ENCODE measurements at regions not wholly inside any gene's neighbourhood (a gene's known extent, or its start where the extent isn't known, plus 50 kb on each side); places are given as distances from the start of the nearest gene placed in this dataset.

DNA sequence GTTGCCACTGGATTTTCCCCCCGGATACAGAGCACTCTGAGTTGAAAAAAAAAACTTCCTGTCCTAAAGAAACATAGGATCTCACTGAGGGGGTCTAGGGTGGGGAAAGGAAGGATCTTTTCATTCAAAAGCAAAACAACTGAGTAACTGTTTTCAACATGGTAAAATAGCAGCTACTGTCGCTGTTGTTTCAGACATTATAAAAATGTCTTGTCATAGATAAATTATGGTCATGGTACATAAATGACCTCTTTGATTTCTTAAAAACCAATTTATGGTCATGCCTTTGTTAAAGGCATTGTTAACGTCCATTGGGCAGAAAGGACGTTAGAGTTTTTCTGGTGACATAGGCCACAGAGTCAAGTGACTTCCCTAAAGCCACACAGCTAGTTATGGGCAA, 180.4 kb upstream of the DTNBP1 start:
- Histone ChIP-seq H3K4me3 (ENCODE audit: low read length) (no peak overlapping the region), H3K9me3 (ENCODE audit: control insufficient read depth, insufficient read depth, low read length) (no peaks in the 10 kb centered on the region), H3K4me1 (ENCODE audit: control insufficient read depth, insufficient read depth, low read length) (0 out of 2 replicates have a peak, but pooled peaks cover 2% of the 10 kb centered on the region), H3K36me3 (ENCODE audit: control insufficient read depth, insufficient read depth, low read length) (no peaks in the 10 kb centered on the region), H3K27ac (ENCODE audit: low read length) (no peak overlapping the region), H3K27me3 (ENCODE audit: control insufficient read depth, insufficient read depth, low read length) (no peaks in the 10 kb centered on the region)
- no CpG with 5 or more reads among the region's 4 CpGs for WGBS (ENCODE audit: insufficient coverage, insufficient read length)
- DNase-seq (ENCODE audit: low read depth, low spot score): no peak

DNA sequence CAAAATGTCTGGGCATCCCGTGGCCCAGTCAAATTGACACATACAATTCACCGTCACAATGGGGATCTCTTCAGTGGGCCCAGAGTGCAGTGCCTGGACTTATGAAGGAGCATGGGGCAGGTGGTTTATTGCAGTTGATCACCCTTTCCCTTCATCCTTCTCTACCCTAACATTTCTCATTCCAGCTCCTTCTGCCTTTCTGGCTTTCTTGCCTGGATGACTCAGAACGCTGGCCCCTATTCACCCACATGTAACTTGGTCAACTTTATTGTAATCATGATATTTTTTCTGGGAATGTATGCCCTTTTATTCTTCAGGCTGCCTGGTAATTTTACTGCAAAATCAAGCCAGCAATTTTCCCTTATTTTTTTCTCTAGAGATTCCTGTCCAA, 179.9 kb upstream of the DTNBP1 start:
- Histone ChIP-seq H3K27ac (ENCODE audit: low read length) (no peak overlapping the region), H3K27me3 (ENCODE audit: control insufficient read depth, insufficient read depth, low read length) (no peaks in the 10 kb centered on the region), H3K9me3 (ENCODE audit: control insufficient read depth, insufficient read depth, low read length) (no peaks in the 10 kb centered on the region), H3K4me3 (ENCODE audit: low read length) (no peak overlapping the region), H3K36me3 (ENCODE audit: control insufficient read depth, insufficient read depth, low read length) (no peaks in the 10 kb centered on the region), H3K4me1 (ENCODE audit: control insufficient read depth, insufficient read depth, low read length) (0 out of 2 replicates have a peak, but pooled peaks cover 2% of the 10 kb centered on the region)
- no peak for DNase-seq (ENCODE audit: low read depth, low spot score)
- no CpG with 5 or more reads among the region's 3 CpGs for WGBS (ENCODE audit: insufficient coverage, insufficient read length)

DNA sequence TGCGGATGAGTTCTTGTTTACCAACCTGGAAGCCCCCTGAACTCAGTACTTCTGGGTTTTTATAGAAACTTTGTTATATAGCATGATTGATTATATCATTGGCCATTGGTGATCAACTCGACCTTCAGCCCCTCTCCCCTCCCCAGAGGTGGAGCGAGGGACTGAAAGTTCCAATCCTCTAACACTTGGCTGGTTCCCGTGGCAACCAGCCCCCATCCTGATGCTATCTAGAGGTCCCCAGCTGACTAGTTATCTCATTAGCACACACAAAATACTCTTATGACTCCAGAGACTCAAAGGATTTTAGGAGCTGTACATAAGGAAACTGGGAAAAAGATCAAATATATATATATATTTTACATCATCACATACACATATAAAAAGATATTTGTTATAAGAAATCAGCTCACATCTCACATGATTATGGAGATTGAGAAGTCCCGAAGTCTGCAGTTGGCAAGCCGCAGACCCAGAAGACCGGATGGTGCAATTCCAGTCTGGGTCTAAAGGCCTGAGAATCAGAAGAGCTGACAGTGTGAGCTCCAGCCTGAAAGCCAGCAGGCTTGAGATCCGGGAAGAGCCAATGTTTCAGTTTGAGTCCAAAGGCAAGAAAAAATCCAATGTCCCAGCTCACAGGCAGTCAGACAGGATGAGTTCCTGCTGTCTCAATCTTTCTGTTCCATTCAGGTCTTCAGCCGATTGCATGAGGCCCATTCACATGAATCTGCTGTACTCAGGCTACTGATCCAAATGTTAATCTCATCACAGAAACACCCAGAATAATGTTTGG, 179.3 kb upstream of the DTNBP1 start:
- Histone ChIP-seq H3K27me3 (ENCODE audit: control insufficient read depth, insufficient read depth, low read length) (no peaks in the 10 kb centered on the region), H3K9me3 (ENCODE audit: control insufficient read depth, insufficient read depth, low read length) (no peaks in the 10 kb centered on the region)
- no CpG with 5 or more reads among the region's 9 CpGs for WGBS (ENCODE audit: insufficient coverage, insufficient read length)

DNA sequence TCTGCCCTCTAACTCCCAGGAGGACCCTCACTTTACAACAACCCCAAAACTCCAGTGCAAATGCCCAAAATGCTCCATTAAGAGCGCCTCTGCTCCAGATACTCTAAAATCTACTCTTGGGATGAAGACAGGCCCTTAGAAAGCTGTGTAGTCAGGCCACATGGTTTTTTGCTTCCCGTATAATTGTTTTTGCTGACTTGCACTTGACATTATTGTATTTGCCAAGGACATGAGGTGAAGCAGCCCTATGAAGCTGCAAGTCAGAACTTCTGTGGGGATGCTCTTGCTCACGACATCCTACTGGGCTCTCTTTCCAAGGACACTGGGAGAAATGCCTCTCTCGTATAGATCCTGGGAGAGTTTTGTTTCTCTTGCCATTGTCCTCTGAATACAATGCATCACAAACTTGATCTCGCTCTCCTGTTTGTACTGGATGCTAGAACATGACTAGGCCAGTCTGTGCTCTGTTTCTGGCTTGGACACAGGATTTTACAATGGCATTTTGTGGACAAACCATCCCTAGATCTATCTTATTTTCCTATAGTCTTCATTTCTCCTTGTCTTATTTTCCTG, 177.2 kb upstream of the DTNBP1 start:
- WGBS (ENCODE audit: insufficient coverage, insufficient read length): no CpG with 5 or more reads among the region's 5 CpGs
- Histone ChIP-seq H3K9me3 (ENCODE audit: control insufficient read depth, insufficient read depth, low read length) (no peaks in the 10 kb centered on the region), H3K27me3 (ENCODE audit: control insufficient read depth, insufficient read depth, low read length) (no peaks in the 10 kb centered on the region), H3K4me1 (ENCODE audit: control insufficient read depth, insufficient read depth, low read length) (0 out of 2 replicates have a peak, but pooled peaks cover 2% of the 10 kb centered on the region), H3K4me3 (ENCODE audit: low read length) (no peak overlapping the region), H3K27ac (ENCODE audit: low read length) (no peak overlapping the region), H3K36me3 (ENCODE audit: control insufficient read depth, insufficient read depth, low read length) (no peaks in the 10 kb centered on the region)
- no peak for DNase-seq (ENCODE audit: low read depth, low spot score)

More for the DNA sequence above, 179.3 kb upstream of the DTNBP1 start:
- Histone ChIP-seq H3K4me3 (ENCODE audit: low read length) (no peak overlapping the region), H3K36me3 (ENCODE audit: control insufficient read depth, insufficient read depth, low read length) (no peaks in the 10 kb centered on the region), H3K27ac (ENCODE audit: low read length) (no peak overlapping the region), H3K4me1 (ENCODE audit: control insufficient read depth, insufficient read depth, low read length) (0 out of 2 replicates have a peak, but pooled peaks cover 2% of the 10 kb centered on the region)
- DNase-seq (ENCODE audit: low read depth, low spot score): no peak

DNA sequence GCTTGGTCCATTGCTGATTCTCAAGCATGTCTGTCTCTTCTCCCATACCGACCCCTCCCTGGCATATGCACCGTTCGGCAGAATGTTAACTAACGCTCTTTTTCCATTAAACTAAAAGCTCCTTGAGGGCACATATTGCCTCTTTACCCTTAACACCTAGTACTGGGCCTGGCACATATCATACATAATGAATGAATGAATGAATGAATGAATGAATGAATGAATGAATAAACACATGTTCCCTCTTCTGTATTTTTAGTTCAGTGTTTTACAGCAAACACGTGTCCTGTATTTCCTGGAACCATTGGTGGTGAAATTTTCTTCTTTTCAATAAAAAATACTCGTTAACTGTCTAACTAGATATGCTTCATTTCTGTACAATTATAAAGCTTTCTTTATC, 174.4 kb upstream of the DTNBP1 start:
- Histone ChIP-seq H3K27ac (ENCODE audit: low read length) (no peak overlapping the region), H3K9me3 (ENCODE audit: control insufficient read depth, insufficient read depth, low read length) (no peaks in the 10 kb centered on the region), H3K27me3 (ENCODE audit: control insufficient read depth, insufficient read depth, low read length) (no peaks in the 10 kb centered on the region), H3K4me3 (ENCODE audit: low read length) (no peak overlapping the region), H3K4me1 (ENCODE audit: control insufficient read depth, insufficient read depth, low read length) (no peaks in the 10 kb centered on the region), H3K36me3 (ENCODE audit: control insufficient read depth, insufficient read depth, low read length) (no peaks in the 10 kb centered on the region)
- DNase-seq (ENCODE audit: low read depth, low spot score): no peak
- WGBS (ENCODE audit: insufficient coverage, insufficient read length): 100% methylated on average over 1 of the region's 6 CpGs

DNA sequence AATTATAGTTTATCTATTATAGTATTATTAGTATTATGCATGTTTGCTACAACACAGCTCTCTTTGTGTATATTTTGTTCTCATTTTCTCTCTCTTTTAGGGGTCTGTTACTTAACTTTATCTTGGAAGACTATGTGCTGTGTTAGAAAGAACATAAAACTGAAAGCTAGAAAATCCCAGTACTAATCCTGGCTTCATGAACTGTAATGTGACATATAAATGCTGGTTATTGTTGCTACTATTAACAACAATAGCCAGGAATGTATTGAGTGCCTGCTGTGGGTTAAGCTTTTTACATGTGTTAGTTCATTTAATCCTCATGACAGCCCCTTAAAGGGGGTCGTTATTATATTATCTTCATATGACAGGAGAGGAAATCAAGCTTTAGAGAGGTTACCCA, 170.0 kb upstream of the DTNBP1 start:
- no peaks in the 10 kb centered on the region for H3K36me3 ChIP-seq (ENCODE audit: control insufficient read depth, insufficient read depth, low read length)
- H3K27me3 ChIP-seq (ENCODE audit: control insufficient read depth, insufficient read depth, low read length): no peaks in the 10 kb centered on the region
- DNase-seq (ENCODE audit: low read depth, low spot score): no peak
- WGBS (ENCODE audit: insufficient coverage, insufficient read length): no CpG with 5 or more reads among the region's 1 CpG
- no peaks in the 10 kb centered on the region for H3K9me3 ChIP-seq (ENCODE audit: control insufficient read depth, insufficient read depth, low read length)
- no peaks in the 10 kb centered on the region for H3K4me1 ChIP-seq (ENCODE audit: control insufficient read depth, insufficient read depth, low read length)
- no peak overlapping the region for H3K4me3 ChIP-seq (ENCODE audit: low read length)
- H3K27ac ChIP-seq (ENCODE audit: low read length): no peak overlapping the region

DNA sequence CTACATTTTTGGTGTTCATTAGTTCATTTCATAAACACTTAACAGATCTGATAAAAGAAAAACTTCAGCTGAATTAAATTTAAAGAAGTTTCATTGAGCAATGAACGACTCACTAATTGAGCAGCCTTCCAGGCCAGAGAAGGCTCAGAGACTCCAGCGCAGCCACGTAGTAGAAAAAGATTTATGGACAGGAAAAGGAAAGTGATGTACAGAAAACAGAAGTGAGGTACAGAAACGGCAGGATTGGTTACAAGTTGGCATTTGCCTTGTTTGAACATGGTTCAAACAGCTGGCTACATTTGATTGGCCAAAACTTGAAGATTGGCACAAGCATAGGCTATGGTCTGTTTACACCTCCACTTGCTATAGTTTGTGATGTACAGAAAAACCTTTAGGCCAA, 166.3 kb upstream of the DTNBP1 start:
- Histone ChIP-seq H3K9me3 (ENCODE audit: control insufficient read depth, insufficient read depth, low read length) (no peaks in the 10 kb centered on the region), H3K4me3 (ENCODE audit: low read length) (no peak overlapping the region), H3K27ac (ENCODE audit: low read length) (no peak overlapping the region), H3K36me3 (ENCODE audit: control insufficient read depth, insufficient read depth, low read length) (no peaks in the 10 kb centered on the region), H3K27me3 (ENCODE audit: control insufficient read depth, insufficient read depth, low read length) (no peaks in the 10 kb centered on the region), H3K4me1 (ENCODE audit: control insufficient read depth, insufficient read depth, low read length) (no peaks in the 10 kb centered on the region)
- WGBS (ENCODE audit: insufficient coverage, insufficient read length): no CpG with 5 or more reads among the region's 4 CpGs
- no peak for DNase-seq (ENCODE audit: low read depth, low spot score)

DNA sequence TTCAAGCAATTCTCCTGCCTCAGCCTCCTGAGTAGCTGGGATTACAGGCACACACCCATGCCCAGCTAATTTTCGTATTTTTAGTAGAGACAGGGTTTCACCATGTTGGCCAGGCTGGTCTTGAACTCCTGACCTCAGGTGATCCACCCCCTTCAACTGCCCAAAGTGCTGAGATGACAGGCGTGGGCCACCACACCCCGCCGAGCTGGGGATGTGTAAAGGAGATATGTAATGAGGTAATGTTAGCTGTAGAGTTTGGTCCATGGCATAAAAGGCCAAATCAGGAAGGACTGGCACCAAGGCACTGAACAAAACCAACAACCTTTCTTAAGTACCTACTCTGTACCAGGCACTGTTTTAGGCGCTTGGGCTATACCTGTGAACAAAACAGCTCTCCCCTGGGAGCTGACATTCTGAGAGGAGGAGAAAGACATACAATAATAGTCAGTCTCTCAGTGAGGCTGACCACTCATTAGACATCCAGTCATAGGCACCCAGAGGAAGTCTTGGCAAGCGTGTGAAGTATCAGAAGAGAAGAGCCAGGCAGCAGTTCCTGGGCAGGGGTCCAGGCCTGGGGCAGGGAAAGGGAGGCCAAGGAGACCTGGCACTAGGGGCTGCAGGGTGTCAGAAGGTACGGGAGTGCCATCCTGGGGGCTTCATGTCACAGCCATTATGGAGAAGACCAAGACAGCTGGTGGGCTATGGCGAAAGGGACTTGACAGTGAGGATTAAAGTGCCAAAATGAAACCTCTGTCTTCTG, 164.8 kb upstream of the DTNBP1 start:
- H3K27me3 ChIP-seq (ENCODE audit: control insufficient read depth, insufficient read depth, low read length): no peaks in the 10 kb centered on the region
- no peaks in the 10 kb centered on the region for H3K9me3 ChIP-seq (ENCODE audit: control insufficient read depth, insufficient read depth, low read length)
- no peak overlapping the region for H3K27ac ChIP-seq (ENCODE audit: low read length)
- WGBS (ENCODE audit: insufficient coverage, insufficient read length): no CpG with 5 or more reads among the region's 8 CpGs
- DNase-seq (ENCODE audit: low read depth, low spot score): no peak
- no peaks in the 10 kb centered on the region for H3K4me1 ChIP-seq (ENCODE audit: control insufficient read depth, insufficient read depth, low read length)
- H3K36me3 ChIP-seq (ENCODE audit: control insufficient read depth, insufficient read depth, low read length): no peaks in the 10 kb centered on the region
- no peak overlapping the region for H3K4me3 ChIP-seq (ENCODE audit: low read length)

DNA sequence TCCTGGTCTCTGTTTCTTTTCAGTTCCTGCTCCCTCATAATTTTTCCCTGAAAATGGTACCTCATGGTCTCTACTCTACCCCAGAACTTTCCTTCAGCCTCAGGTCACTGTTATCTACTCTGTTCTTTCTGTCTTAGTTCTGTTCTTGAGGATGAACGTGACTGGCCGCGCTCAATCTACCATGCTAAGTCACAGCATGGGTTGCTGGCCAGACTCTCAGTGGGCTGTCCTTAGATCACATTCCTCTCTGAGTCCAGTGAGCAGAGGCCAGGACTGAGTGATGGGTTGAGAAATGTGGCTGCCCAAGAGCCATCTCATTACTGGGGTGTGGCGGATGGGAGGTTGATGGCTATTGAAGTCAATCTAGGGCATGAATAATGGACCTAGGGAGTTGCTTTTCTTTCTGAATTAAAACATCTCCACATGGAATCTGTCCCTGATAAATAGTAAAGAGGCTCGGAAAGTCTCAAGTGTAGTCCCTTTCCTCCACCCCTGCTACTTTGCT, 164.0 kb upstream of the DTNBP1 start:
- H3K4me1 ChIP-seq (ENCODE audit: control insufficient read depth, insufficient read depth, low read length): no peaks in the 10 kb centered on the region
- no peak overlapping the region for H3K27ac ChIP-seq (ENCODE audit: low read length)
- H3K9me3 ChIP-seq (ENCODE audit: control insufficient read depth, insufficient read depth, low read length): no peaks in the 10 kb centered on the region
- DNase-seq (ENCODE audit: low read depth, low spot score): no peak
- no CpG with 5 or more reads among the region's 5 CpGs for WGBS (ENCODE audit: insufficient coverage, insufficient read length)
- no peak overlapping the region for H3K4me3 ChIP-seq (ENCODE audit: low read length)
- no peaks in the 10 kb centered on the region for H3K36me3 ChIP-seq (ENCODE audit: control insufficient read depth, insufficient read depth, low read length)
- no peaks in the 10 kb centered on the region for H3K27me3 ChIP-seq (ENCODE audit: control insufficient read depth, insufficient read depth, low read length)

DNA sequence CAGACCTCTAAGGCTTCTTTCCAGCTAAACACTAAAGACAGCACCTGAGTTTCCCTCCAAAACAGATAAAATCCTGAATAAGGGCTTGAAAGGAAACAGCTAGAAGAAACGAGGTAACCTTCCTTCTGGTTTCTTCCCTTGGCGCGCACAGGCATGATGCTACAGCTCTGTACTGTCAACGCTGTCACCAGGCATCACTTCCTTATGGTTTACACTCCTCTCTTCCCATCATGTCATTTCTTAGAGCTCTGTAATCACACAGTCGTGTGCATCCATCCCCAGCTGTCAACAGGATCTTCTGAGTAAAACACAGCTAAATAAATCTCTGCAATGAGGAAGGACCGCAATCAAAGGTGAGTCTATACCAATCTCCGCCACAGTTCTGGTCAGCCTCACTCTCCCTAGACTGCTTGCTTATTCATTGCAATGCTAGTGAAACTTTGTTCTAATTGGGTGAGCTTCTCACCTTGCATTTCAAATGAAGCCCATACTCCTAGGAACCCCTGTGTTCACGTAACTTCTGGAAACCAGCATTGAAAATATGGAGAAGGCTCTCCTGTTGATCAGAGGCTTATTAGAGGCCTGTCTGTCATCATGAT, 162.6 kb upstream of the DTNBP1 start:
- H3K36me3 ChIP-seq (ENCODE audit: control insufficient read depth, insufficient read depth, low read length): no peaks in the 10 kb centered on the region
- no peaks in the 10 kb centered on the region for H3K4me1 ChIP-seq (ENCODE audit: control insufficient read depth, insufficient read depth, low read length)
- no peak overlapping the region for H3K27ac ChIP-seq (ENCODE audit: low read length)
- no peaks in the 10 kb centered on the region for H3K9me3 ChIP-seq (ENCODE audit: control insufficient read depth, insufficient read depth, low read length)
- H3K4me3 ChIP-seq (ENCODE audit: low read length): no peak overlapping the region
- no peaks in the 10 kb centered on the region for H3K27me3 ChIP-seq (ENCODE audit: control insufficient read depth, insufficient read depth, low read length)
- DNase-seq (ENCODE audit: low read depth, low spot score): no peak
- no CpG with 5 or more reads among the region's 8 CpGs for WGBS (ENCODE audit: insufficient coverage, insufficient read length)

Data from iPS DF 6.9 (cell line).